CD8-positive, alpha-beta memory T cell (primary cell): ENCODE measurements at regions not wholly inside any gene's neighbourhood (a gene's known extent, or its start where the extent isn't known, plus 50 kb on each side); places are given as distances from the start of the nearest gene placed in this dataset.

Source experiments
- CTCF ChIA-PET: fragments of 350-600 bp; sonication (Branson Sonifier 250); formaldehyde crosslinking; loops from one replicate; lab custom pipeline; 2021; ENCODE audit warnings: antibody characterized with exemption; lab: Charles Lee
- POLR2A ChIA-PET: fragments of 350-600 bp; sonication (Branson Sonifier 250); formaldehyde crosslinking; loops from one replicate; lab custom pipeline; 2021; ENCODE audit warnings: antibody characterized with exemption; lab: Charles Lee
- DNase-seq, 5 donors: peaks; one replicate each; pipeline versions ENCODE4 v3.0.0 to v3.0.0-alpha.2; 2020 to 2022; ENCODE audit warnings: mixed read lengths in 1 of 5
- H3K27ac ChIP-seq: one replicate; pipeline ENCODE4 v1.7.0; 2013; ENCODE audit warnings: low read depth, mild to moderate bottlenecking, low read length, moderate library complexity
- H3K27me3 ChIP-seq: 2 replicates; pipeline ENCODE4 v1.7.0; 2013; ENCODE audit warnings: low read length, mild to moderate bottlenecking; ENCODE audit not compliant: insufficient read depth, poor library complexity, severe bottlenecking
- H3K36me3 ChIP-seq: 2 replicates; pipeline ENCODE4 v1.7.0; 2013; ENCODE audit warnings: mild to moderate bottlenecking, low read length, moderate library complexity; ENCODE audit not compliant: insufficient read depth
- H3K4me1 ChIP-seq: 2 replicates; pipeline ENCODE4 v1.7.0; 2013; ENCODE audit warnings: mild to moderate bottlenecking, low read length, moderate library complexity; ENCODE audit not compliant: insufficient read depth
- H3K4me3 ChIP-seq: 2 replicates; pipeline ENCODE4 v1.7.0; 2013; ENCODE audit warnings: mild to moderate bottlenecking, low read length
- H3K9me3 ChIP-seq: 2 replicates; pipeline ENCODE4 v1.7.0; 2013; ENCODE audit warnings: mild to moderate bottlenecking, low read length
- H3K27ac Mint-ChIP-seq, 8 donors: one replicate each; pipeline ENCODE4 v1.8.0; 2020 to 2021; ENCODE audit warnings: mixed read lengths in 8 of 8, mild to moderate bottlenecking in 6 of 8, inconsistent platforms in 3 of 8, moderate library complexity in 3 of 8
- H3K27me3 Mint-ChIP-seq, 2 donors: one replicate each; pipeline ENCODE4 v1.8.0; 2020 to 2021; ENCODE audit warnings: mixed read lengths in 2 of 2, mild to moderate bottlenecking in 1 of 2, moderate library complexity in 1 of 2
- H3K36me3 Mint-ChIP-seq, 3 donors: one replicate each; pipeline ENCODE4 v1.8.0; 2020 to 2021; ENCODE audit warnings: mixed read lengths in 3 of 3, inconsistent platforms in 1 of 3, mild to moderate bottlenecking in 1 of 3
- H3K4me1 Mint-ChIP-seq, 3 donors: one replicate each; pipeline ENCODE4 v1.8.0; 2020 to 2021; ENCODE audit warnings: mixed read lengths in 3 of 3, inconsistent platforms in 1 of 3, mild to moderate bottlenecking in 1 of 3
- H3K4me3 Mint-ChIP-seq, 7 donors: one replicate each; pipeline ENCODE4 v1.8.0; 2020 to 2021; ENCODE audit warnings: mixed read lengths in 7 of 7, mild to moderate bottlenecking in 6 of 7, moderate library complexity in 4 of 7, inconsistent platforms in 2 of 7
- H3K9me3 Mint-ChIP-seq, 5 donors: one replicate each; pipeline ENCODE4 v1.8.0; 2020 to 2022; ENCODE audit warnings: mixed read lengths in 5 of 5, mild to moderate bottlenecking in 3 of 5, moderate library complexity in 2 of 5, inconsistent platforms in 1 of 5

- Mint-ChIP-seq H3K4me3 (no peak overlapping the region), H3K27me3 (peaks cover 0 to 1% of the 10 kb centered on the region in 2 donors), H3K4me1 (peaks cover 29 to 32% (median 30%) of the 10 kb centered on the region in 3 donors), H3K36me3 (peaks cover 0 to 5% (median 5%) of the 10 kb centered on the region in 3 donors), H3K27ac (peak overlapping the region in 1 of 8 donors; percentile 42), H3K9me3 (peaks cover 0 to 3% (median 0%) of the 10 kb centered on the region in 5 donors)
- Histone ChIP-seq H3K27ac (no peak overlapping the region), H3K27me3 (no peaks in the 10 kb centered on the region), H3K36me3 (no peaks in the 10 kb centered on the region), H3K4me1 (peaks cover 17% of the 10 kb centered on the region), H3K4me3 (no peak overlapping the region), H3K9me3 (no peaks in the 10 kb centered on the region)
- ChIA-PET CTCF (no interaction called here), POLR2A (no interaction called here)
- DNase-seq, result no peak
These were observed 107.2 kb upstream of the TBL1X start for GRCh38 chrX:9357518-9358114.

- no peaks in the 10 kb centered on the region for H3K4me1 ChIP-seq
- no peak overlapping the region for H3K27ac ChIP-seq
- Mint-ChIP-seq H3K4me1 (peaks cover 0 to 1% (median 0%) of the 10 kb centered on the region in 3 donors), H3K27ac (peak overlapping the region in 1 of 8 donors; percentile 31), H3K27me3 (no peaks in the 10 kb centered on the region), H3K9me3 (no peaks in the 10 kb centered on the region), H3K4me3 (no peak overlapping the region), H3K36me3 (no peaks in the 10 kb centered on the region)
- no peak for DNase-seq
- H3K9me3 ChIP-seq, result no peaks in the 10 kb centered on the region
- H3K4me3 ChIP-seq, result no peak overlapping the region
- ChIA-PET POLR2A (no interaction called here), CTCF (no interaction called here)
- H3K36me3 ChIP-seq, result no peaks in the 10 kb centered on the region
- no peaks in the 10 kb centered on the region for H3K27me3 ChIP-seq
These were observed 102.4 kb upstream of the TBL1X start for GRCh38 chrX:9362363-9362928.

GRCh38 chrX:9367421-9367820 is 97.4 kb upstream of the TBL1X start:
- Mint-ChIP-seq H3K4me1 (peaks cover 10 to 12% (median 12%) of the 10 kb centered on the region in 3 donors), H3K9me3 (no peaks in the 10 kb centered on the region), H3K4me3 (no peak overlapping the region), H3K27ac (no peak overlapping the region), H3K36me3 (no peaks in the 10 kb centered on the region), H3K27me3 (no peaks in the 10 kb centered on the region)
- no peaks in the 10 kb centered on the region for H3K4me1 ChIP-seq
- H3K9me3 ChIP-seq, result no peaks in the 10 kb centered on the region
- no peaks in the 10 kb centered on the region for H3K27me3 ChIP-seq
- H3K36me3 ChIP-seq, result no peaks in the 10 kb centered on the region
- POLR2A ChIA-PET, result no interaction called here
- CTCF ChIA-PET, result no interaction called here
- no peak overlapping the region for H3K27ac ChIP-seq
- no peak overlapping the region for H3K4me3 ChIP-seq
- DNase-seq, result no peak

DNA sequence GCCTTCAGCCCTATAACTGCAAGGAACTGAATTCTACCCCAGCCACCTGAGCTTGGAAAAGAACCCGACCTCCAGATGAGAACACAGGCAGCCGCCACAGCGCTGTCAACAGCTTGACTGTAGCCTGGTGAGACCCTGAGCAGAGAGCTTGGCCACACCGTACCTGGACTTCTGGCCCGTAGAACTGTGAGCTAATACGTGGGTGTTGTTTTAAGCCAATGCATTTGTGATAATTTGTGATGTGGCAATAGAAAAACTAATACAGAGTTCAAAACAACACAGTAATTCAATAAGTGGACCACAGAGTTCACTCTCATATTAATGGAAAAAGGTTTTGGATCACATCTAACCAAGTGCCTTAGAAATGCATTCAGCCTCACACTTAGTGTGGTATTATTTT is 96.6 kb upstream of the TBL1X start:
- Histone ChIP-seq H3K4me1 (no peaks in the 10 kb centered on the region), H3K36me3 (no peaks in the 10 kb centered on the region), H3K27ac (no peak overlapping the region), H3K9me3 (no peaks in the 10 kb centered on the region), H3K4me3 (no peak overlapping the region), H3K27me3 (no peaks in the 10 kb centered on the region)
- peaks cover 0 to 2% of the 10 kb centered on the region in 2 donors for H3K27me3 Mint-ChIP-seq
- DNase-seq, result no peak
- POLR2A ChIA-PET, result no interaction called here
- no peak overlapping the region for H3K4me3 Mint-ChIP-seq
- H3K27ac Mint-ChIP-seq, result no peak overlapping the region
- H3K36me3 Mint-ChIP-seq, result no peaks in the 10 kb centered on the region
- H3K9me3 Mint-ChIP-seq, result no peaks in the 10 kb centered on the region
- peaks cover 10 to 12% (median 12%) of the 10 kb centered on the region in 3 donors for H3K4me1 Mint-ChIP-seq
- CTCF ChIA-PET, result no interaction called here

GRCh38 chrX:9369802-9370291 is 95.0 kb upstream of the TBL1X start:
- Histone ChIP-seq H3K4me3 (no peak overlapping the region), H3K4me1 (no peaks in the 10 kb centered on the region), H3K27me3 (no peaks in the 10 kb centered on the region), H3K36me3 (no peaks in the 10 kb centered on the region), H3K27ac (no peak overlapping the region), H3K9me3 (no peaks in the 10 kb centered on the region)
- peaks cover 10 to 12% (median 12%) of the 10 kb centered on the region in 3 donors for H3K4me1 Mint-ChIP-seq
- peak in 1 of 5 donors; percentile 6 for DNase-seq
- peak overlapping the region in 4 of 8 donors; percentile 17 to 82 (median 56) for H3K27ac Mint-ChIP-seq
- no peaks in the 10 kb centered on the region for H3K9me3 Mint-ChIP-seq
- ChIA-PET CTCF (interaction anchor here (1.3 kb wide), 1 partner anchor 14 kb away, joined by 3 read pairs; no protein-coding TSS in a partner anchor), POLR2A (no interaction called here)
- peak overlapping the region in 2 of 7 donors; percentile 20 to 22 for H3K4me3 Mint-ChIP-seq
- peaks cover 0 to 2% of the 10 kb centered on the region in 2 donors for H3K27me3 Mint-ChIP-seq
- no peaks in the 10 kb centered on the region for H3K36me3 Mint-ChIP-seq

DNA sequence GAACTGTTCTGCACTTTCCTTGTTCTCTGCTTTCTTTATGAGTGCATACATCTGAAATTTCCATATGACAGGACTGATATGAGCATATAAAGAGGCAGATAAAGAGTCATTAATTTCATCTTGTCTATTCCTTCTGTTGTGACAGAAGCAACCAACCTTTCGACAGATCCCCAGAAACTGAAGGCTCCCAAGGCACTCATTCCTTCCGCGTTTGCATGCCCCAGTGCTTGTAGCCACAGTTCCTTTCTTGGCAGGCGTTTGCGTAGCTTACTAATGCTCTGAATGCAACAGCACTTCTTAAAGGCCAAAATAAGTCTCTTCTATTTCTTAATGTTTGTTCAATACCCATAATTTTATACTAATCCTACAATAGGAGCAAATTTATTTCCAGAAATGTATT is 94.0 kb upstream of the TBL1X start:
- H3K27me3 Mint-ChIP-seq, result peaks cover 0 to 2% of the 10 kb centered on the region in 2 donors
- ChIA-PET CTCF (no interaction called here), POLR2A (no interaction called here)
- Histone ChIP-seq H3K4me3 (no peak overlapping the region), H3K36me3 (no peaks in the 10 kb centered on the region), H3K27ac (no peak overlapping the region), H3K4me1 (no peaks in the 10 kb centered on the region), H3K27me3 (no peaks in the 10 kb centered on the region), H3K9me3 (no peaks in the 10 kb centered on the region)
- no peak for DNase-seq
- no peak overlapping the region for H3K4me3 Mint-ChIP-seq
- no peak overlapping the region for H3K27ac Mint-ChIP-seq
- H3K36me3 Mint-ChIP-seq, result no peaks in the 10 kb centered on the region
- no peaks in the 10 kb centered on the region for H3K9me3 Mint-ChIP-seq
- peaks cover 10 to 12% (median 12%) of the 10 kb centered on the region in 3 donors for H3K4me1 Mint-ChIP-seq

DNA sequence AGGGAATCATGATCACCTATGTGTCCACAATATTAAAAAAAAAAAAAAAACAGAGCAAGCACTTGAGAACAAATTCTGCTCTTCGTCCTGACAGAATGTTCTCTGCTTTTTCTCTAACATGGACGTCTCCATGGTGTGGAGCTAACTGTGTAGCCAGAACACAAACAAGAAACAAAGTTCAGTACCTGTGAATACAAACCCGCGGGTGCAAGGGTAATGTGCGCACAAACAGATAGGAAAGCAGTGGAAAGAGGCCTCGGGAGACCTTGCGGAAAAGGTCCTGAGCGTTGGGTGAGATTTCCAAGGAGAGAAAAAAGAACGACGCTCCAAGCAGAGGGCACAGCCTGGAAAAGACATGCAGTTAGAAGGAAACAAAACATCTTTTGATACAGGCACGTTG is 92.0 kb upstream of the TBL1X start:
- CTCF ChIA-PET, result no interaction called here
- DNase-seq, result no peak
- Mint-ChIP-seq H3K9me3 (peaks cover 0 to 3% (median 0%) of the 10 kb centered on the region in 5 donors), H3K4me1 (peaks cover 10 to 12% (median 12%) of the 10 kb centered on the region in 3 donors), H3K27me3 (peaks cover 0 to 2% of the 10 kb centered on the region in 2 donors), H3K4me3 (no peak overlapping the region), H3K27ac (no peak overlapping the region), H3K36me3 (peaks cover 0 to 2% (median 0%) of the 10 kb centered on the region in 3 donors)
- H3K36me3 ChIP-seq, result no peaks in the 10 kb centered on the region
- H3K4me1 ChIP-seq, result no peaks in the 10 kb centered on the region
- POLR2A ChIA-PET, result no interaction called here
- H3K9me3 ChIP-seq, result no peaks in the 10 kb centered on the region
- no peaks in the 10 kb centered on the region for H3K27me3 ChIP-seq
- H3K27ac ChIP-seq, result no peak overlapping the region
- no peak overlapping the region for H3K4me3 ChIP-seq

DNA sequence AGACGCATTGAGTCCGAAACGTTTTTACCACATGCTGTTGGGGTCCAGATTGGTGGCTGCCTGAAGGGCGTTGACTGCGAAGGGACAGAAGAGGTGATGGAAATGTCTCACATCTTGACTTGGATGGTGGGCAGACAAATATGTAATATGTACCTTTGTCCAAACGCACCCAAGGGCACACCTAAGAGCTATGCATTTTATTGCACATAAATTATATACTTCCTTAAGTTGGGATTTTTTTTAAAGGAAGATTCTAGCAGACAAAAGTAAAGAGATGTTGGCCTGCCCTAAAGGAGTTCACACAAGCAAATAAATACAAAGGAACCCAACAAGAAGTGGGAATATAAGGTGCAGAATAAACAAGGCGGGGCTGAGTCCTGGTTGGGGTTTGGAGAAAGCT is 91.1 kb upstream of the TBL1X start:
- no peaks in the 10 kb centered on the region for H3K4me1 ChIP-seq
- Mint-ChIP-seq H3K27me3 (peaks cover 0 to 2% of the 10 kb centered on the region in 2 donors), H3K36me3 (peaks cover 0 to 2% (median 0%) of the 10 kb centered on the region in 3 donors), H3K27ac (no peak overlapping the region), H3K4me3 (no peak overlapping the region), H3K4me1 (peaks cover 10 to 16% (median 13%) of the 10 kb centered on the region in 3 donors), H3K9me3 (peaks cover 0 to 3% (median 0%) of the 10 kb centered on the region in 5 donors)
- no peak overlapping the region for H3K4me3 ChIP-seq
- CTCF ChIA-PET, result no interaction called here
- no peak for DNase-seq
- POLR2A ChIA-PET, result no interaction called here
- no peak overlapping the region for H3K27ac ChIP-seq
- H3K36me3 ChIP-seq, result no peaks in the 10 kb centered on the region
- H3K27me3 ChIP-seq, result no peaks in the 10 kb centered on the region
- no peaks in the 10 kb centered on the region for H3K9me3 ChIP-seq
